NCI-H2107 treated with DMSO at 0.1 percent for 48 hours (cell line): ENCODE measurements at regions not wholly inside any gene's neighbourhood (a gene's known extent, or its start where the extent isn't known, plus 50 kb on each side); places are given as distances from the start of the nearest gene placed in this dataset.
"Not testable (repeated sequence)": the region's sequence is repeated elsewhere in the genome, so short reads cannot be mapped to it uniquely, and the experiment has no call there.

ENCODE experiments used
- DNase-seq: peaks from one replicate; lab custom pipeline; 2025; ENCODE audit not compliant: unreplicated experiment; lab: John Stamatoyannopoulos, UW

- no peak for DNase-seq
Observed at GRCh38 chr2:3039188-3040065, 338.2 kb downstream of the EIPR1 start.

GRCh38 chr2:3038636-3039035 lies 339.0 kb downstream of the EIPR1 start:
- no peak for DNase-seq

- DNase-seq, result no peak
Observed at GRCh38 chr2:3037196-3038194, 340.1 kb downstream of the EIPR1 start.

- no peak for DNase-seq
Observed at GRCh38 chr2:3036432-3037125, 341.0 kb downstream of the EIPR1 start.

GRCh38 chr2:3035385-3036050 lies 342.1 kb downstream of the EIPR1 start:
- DNase-seq, result no peak

GRCh38 chr2:3034856-3035255 lies 342.8 kb downstream of the EIPR1 start:
- no peak for DNase-seq

GRCh38 chr2:3034396-3034795 lies 343.2 kb downstream of the EIPR1 start:
- DNase-seq, result no peak

- no peak for DNase-seq
Observed at GRCh38 chr2:3033315-3033714, 344.3 kb downstream of the EIPR1 start.

- DNase-seq, result not testable (repeated sequence)
Observed at GRCh38 chr2:3030791-3031190, 346.8 kb downstream of the EIPR1 start.

GRCh38 chr2:3025984-3026383 lies 351.6 kb downstream of the EIPR1 start:
- DNase-seq, result no peak

- no peak for DNase-seq
Observed at GRCh38 chr2:3025261-3025660, 352.4 kb downstream of the EIPR1 start.

- DNase-seq, result no peak
Observed at GRCh38 chr2:3024401-3024935, 353.1 kb downstream of the EIPR1 start.

GRCh38 chr2:3023531-3023930 lies 354.1 kb downstream of the EIPR1 start:
- no peak for DNase-seq

GRCh38 chr2:3022841-3023372 lies 354.7 kb downstream of the EIPR1 start:
- no peak for DNase-seq

- no peak for DNase-seq
Observed at GRCh38 chr2:3021720-3022119, 355.9 kb downstream of the EIPR1 start.

GRCh38 chr2:3010001-3010400 lies 367.6 kb downstream of the EIPR1 start:
- no peak for DNase-seq

- DNase-seq, result no peak
Observed at GRCh38 chr2:3009483-3009882, 368.1 kb downstream of the EIPR1 start.

GRCh38 chr2:3009005-3009404 lies 368.6 kb downstream of the EIPR1 start:
- no peak for DNase-seq

- no peak for DNase-seq
Observed at GRCh38 chr2:3008561-3008960, 369.1 kb downstream of the EIPR1 start.

- DNase-seq, result no peak
Observed at GRCh38 chr2:3007135-3007534, 370.5 kb downstream of the EIPR1 start.
